ENCODE measurements at regions not wholly inside any gene's neighbourhood (a gene's known extent, or its start where the extent isn't known, plus 50 kb on each side); places are given as distances from the start of the nearest gene placed in this dataset.
A peak's percentile ranks its signal among the peaks of the same experiment; 100 is the strongest.

DNA sequence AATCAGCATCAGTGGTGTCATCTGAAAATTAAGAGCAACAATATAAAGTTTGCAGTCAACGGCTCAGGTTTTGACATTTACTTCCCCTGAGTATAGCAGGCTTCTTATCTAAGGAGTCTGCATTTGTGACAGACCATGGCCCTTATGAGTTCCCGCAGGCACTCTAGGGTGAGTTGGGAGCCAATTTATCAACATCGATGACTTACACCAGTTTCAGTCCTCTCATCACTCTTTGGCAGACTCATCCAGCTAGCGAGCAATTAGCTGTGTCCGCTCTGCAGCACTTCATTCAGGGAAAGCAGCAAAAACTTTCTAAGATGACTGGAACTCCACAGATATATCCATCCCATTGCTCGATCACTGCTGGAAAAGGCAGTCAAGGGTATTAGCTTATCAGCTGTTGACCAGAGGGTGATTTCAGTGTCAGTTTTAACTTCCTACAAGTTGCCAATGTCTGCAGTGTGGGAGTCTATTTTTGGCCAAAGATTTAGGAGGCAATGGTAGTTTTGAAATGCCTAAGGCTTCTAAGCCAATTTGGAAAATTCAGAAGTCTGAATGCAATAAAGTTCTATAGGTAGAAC, 625.1 kb upstream of the TENM3 start:
- Histone ChIP-seq H4K5ac (ENCODE audit: low read length) (no peak overlapping the region), H4K8ac (ENCODE audit: low read depth, low read length) (no peak overlapping the region), H3K56ac (ENCODE audit: low read length) (no peak overlapping the region), H3K27ac (ENCODE audit: low read depth, low read length) (no peak overlapping the region), H3K4me2 (ENCODE audit: low read length) (no peak overlapping the region), H3K79me2 (ENCODE audit: control insufficient read depth, insufficient read depth, low read length) (no peaks in the 10 kb centered on the region), H3K4me1 (ENCODE audit: control insufficient read depth, low read depth, low read length) (no peaks in the 10 kb centered on the region), H2BK120ac (ENCODE audit: low read depth, low read length) (no peak overlapping the region), H3K36me3 (ENCODE audit: control insufficient read depth, insufficient read depth, low read length) (no peaks in the 10 kb centered on the region), H3K4ac (ENCODE audit: low read depth, low read length) (no peak overlapping the region), H2BK5ac (ENCODE audit: low read length) (no peak overlapping the region), H2AK5ac (ENCODE audit: low read length) (no peak overlapping the region), H3K27me3 (ENCODE audit: insufficient read depth, low read length, poor library complexity) (no peaks in the 10 kb centered on the region), H3K4me3 (ENCODE audit: low read length) (no peak overlapping the region), H3K79me1 (ENCODE audit: low read length) (no peaks in the 10 kb centered on the region), H3K18ac (ENCODE audit: low read length) (no peak overlapping the region), H3K23ac (ENCODE audit: low read length) (no peak overlapping the region), H2BK15ac (replicated peaks; ENCODE audit: low read depth) (no peak overlapping the region), H3K9ac (ENCODE audit: low read length) (no peak overlapping the region)
- no CpG with 5 or more reads among the region's 6 CpGs for WGBS (ENCODE audit: extremely low coverage, insufficient coverage, low lambda C conversion rate)
- DNase-seq, result no peak

GRCh38 chr4:181618896-181619295, 624.3 kb upstream of the TENM3 start:
- Histone ChIP-seq H3K9ac (ENCODE audit: low read length) (no peak overlapping the region), H3K79me1 (ENCODE audit: low read length) (no peaks in the 10 kb centered on the region), H3K23ac (ENCODE audit: low read length) (no peak overlapping the region), H2AK5ac (ENCODE audit: low read length) (no peak overlapping the region), H3K27me3 (ENCODE audit: insufficient read depth, low read length, poor library complexity) (no peaks in the 10 kb centered on the region), H4K5ac (ENCODE audit: low read length) (no peak overlapping the region), H3K18ac (ENCODE audit: low read length) (no peak overlapping the region), H2BK120ac (ENCODE audit: low read depth, low read length) (no peak overlapping the region), H3K4me1 (ENCODE audit: control insufficient read depth, low read depth, low read length) (no peaks in the 10 kb centered on the region), H4K8ac (ENCODE audit: low read depth, low read length) (no peak overlapping the region), H2BK15ac (replicated peaks; ENCODE audit: low read depth) (no peak overlapping the region), H3K27ac (ENCODE audit: low read depth, low read length) (no peak overlapping the region), H3K56ac (ENCODE audit: low read length) (no peak overlapping the region), H3K36me3 (ENCODE audit: control insufficient read depth, insufficient read depth, low read length) (no peaks in the 10 kb centered on the region), H2BK5ac (ENCODE audit: low read length) (no peak overlapping the region), H3K4me3 (ENCODE audit: low read length) (no peak overlapping the region), H3K4me2 (ENCODE audit: low read length) (no peak overlapping the region), H3K79me2 (ENCODE audit: control insufficient read depth, insufficient read depth, low read length) (no peaks in the 10 kb centered on the region), H3K4ac (ENCODE audit: low read depth, low read length) (no peak overlapping the region)
- no CpG with 5 or more reads among the region's 5 CpGs for WGBS (ENCODE audit: extremely low coverage, insufficient coverage, low lambda C conversion rate)
- DNase-seq, result peak; percentile 71

- H2BK5ac ChIP-seq (ENCODE audit: low read length), result no peak overlapping the region
- H3K4ac ChIP-seq (ENCODE audit: low read depth, low read length), result no peak overlapping the region
- H3K79me1 ChIP-seq (ENCODE audit: low read length), result no peaks in the 10 kb centered on the region
- no peak overlapping the region for H3K4me2 ChIP-seq (ENCODE audit: low read length)
- H2AK5ac ChIP-seq (ENCODE audit: low read length), result no peak overlapping the region
- WGBS (ENCODE audit: extremely low coverage, insufficient coverage, low lambda C conversion rate), result no CpG with 5 or more reads among the region's 7 CpGs
- no peaks in the 10 kb centered on the region for H3K36me3 ChIP-seq (ENCODE audit: control insufficient read depth, insufficient read depth, low read length)
- H3K56ac ChIP-seq (ENCODE audit: low read length), result no peak overlapping the region
- H3K27me3 ChIP-seq (ENCODE audit: insufficient read depth, low read length, poor library complexity), result no peaks in the 10 kb centered on the region
- no peak overlapping the region for H2BK120ac ChIP-seq (ENCODE audit: low read depth, low read length)
- H4K8ac ChIP-seq (ENCODE audit: low read depth, low read length), result no peak overlapping the region
- no peak for DNase-seq
- H4K5ac ChIP-seq (ENCODE audit: low read length), result no peak overlapping the region
- H2BK15ac ChIP-seq (replicated peaks; ENCODE audit: low read depth), result no peak overlapping the region
- H3K9ac ChIP-seq (ENCODE audit: low read length), result no peak overlapping the region
- no peak overlapping the region for H3K27ac ChIP-seq (ENCODE audit: low read depth, low read length)
- H3K4me1 ChIP-seq (ENCODE audit: control insufficient read depth, low read depth, low read length), result no peaks in the 10 kb centered on the region
- no peak overlapping the region for H3K18ac ChIP-seq (ENCODE audit: low read length)
- H3K79me2 ChIP-seq (ENCODE audit: control insufficient read depth, insufficient read depth, low read length), result no peaks in the 10 kb centered on the region
- no peak overlapping the region for H3K4me3 ChIP-seq (ENCODE audit: low read length)
- H3K23ac ChIP-seq (ENCODE audit: low read length), result no peak overlapping the region
Measured at GRCh38 chr4:181619651-181620050, 623.6 kb upstream of the TENM3 start.

DNA sequence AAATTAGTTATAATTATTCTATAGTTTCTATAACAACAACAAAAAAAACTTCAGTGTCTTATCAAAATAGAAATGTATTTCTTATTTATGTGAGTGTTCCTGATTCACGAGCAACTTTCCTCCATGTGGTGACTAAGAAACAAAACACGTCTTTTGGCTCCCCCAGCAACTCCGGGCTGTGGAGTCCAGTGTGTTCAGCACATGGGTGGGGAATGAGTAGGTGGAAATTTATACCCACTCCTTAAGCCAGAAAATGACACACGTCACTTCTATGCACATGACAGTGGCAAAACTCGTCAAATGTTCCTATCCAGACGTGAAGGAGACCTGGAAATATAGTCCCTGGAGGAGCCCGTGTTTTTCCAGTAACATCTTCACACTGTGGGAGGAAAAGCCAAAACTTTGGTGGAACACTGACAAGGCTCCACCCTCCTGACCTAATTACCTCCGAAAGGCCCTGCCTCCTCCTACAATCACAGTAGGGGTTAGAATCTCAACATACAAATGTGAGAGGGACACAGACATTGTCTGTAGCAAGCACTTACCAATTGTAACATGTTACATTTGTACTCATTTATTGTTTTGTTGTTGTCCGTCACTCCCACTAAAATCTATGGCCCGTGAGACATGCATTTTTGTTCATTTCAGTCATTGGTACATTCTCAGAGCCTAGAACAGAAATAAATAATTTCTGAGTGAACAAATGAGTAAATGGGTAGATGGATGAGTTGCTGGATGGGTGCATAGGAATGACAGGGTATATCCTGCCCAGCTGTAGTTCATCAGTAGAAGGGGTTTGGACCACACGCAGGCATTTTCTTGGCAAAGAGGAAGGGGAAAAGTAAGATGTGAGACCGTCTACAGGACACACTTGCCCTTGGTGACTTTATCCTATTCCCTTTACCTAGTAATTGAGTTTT, 605.8 kb upstream of the TENM3 start:
- no peak overlapping the region for H2BK15ac ChIP-seq (replicated peaks; ENCODE audit: low read depth)
- H3K27me3 ChIP-seq (ENCODE audit: insufficient read depth, low read length, poor library complexity), result no peaks in the 10 kb centered on the region
- no peak for DNase-seq
- no peak overlapping the region for H2BK5ac ChIP-seq (ENCODE audit: low read length)
- H3K4me2 ChIP-seq (ENCODE audit: low read length), result no peak overlapping the region
- no peak overlapping the region for H2AK5ac ChIP-seq (ENCODE audit: low read length)
- no peak overlapping the region for H3K4ac ChIP-seq (ENCODE audit: low read depth, low read length)
- no peak overlapping the region for H3K56ac ChIP-seq (ENCODE audit: low read length)
- H3K9ac ChIP-seq (ENCODE audit: low read length), result no peak overlapping the region
- H4K5ac ChIP-seq (ENCODE audit: low read length), result no peak overlapping the region
- H3K4me3 ChIP-seq (ENCODE audit: low read length), result no peak overlapping the region
- H3K36me3 ChIP-seq (ENCODE audit: control insufficient read depth, insufficient read depth, low read length), result no peaks in the 10 kb centered on the region
- peaks cover 2% of the 10 kb centered on the region for H3K4me1 ChIP-seq (ENCODE audit: control insufficient read depth, low read depth, low read length)
- WGBS (ENCODE audit: extremely low coverage, insufficient coverage, low lambda C conversion rate), result no CpG with 5 or more reads among the region's 12 CpGs
- H3K27ac ChIP-seq (ENCODE audit: low read depth, low read length), result no peak overlapping the region
- no peaks in the 10 kb centered on the region for H3K79me1 ChIP-seq (ENCODE audit: low read length)
- H3K18ac ChIP-seq (ENCODE audit: low read length), result no peak overlapping the region
- H4K8ac ChIP-seq (ENCODE audit: low read depth, low read length), result no peak overlapping the region
- no peaks in the 10 kb centered on the region for H3K79me2 ChIP-seq (ENCODE audit: control insufficient read depth, insufficient read depth, low read length)
- H2BK120ac ChIP-seq (ENCODE audit: low read depth, low read length), result no peak overlapping the region
- no peak overlapping the region for H3K23ac ChIP-seq (ENCODE audit: low read length)

GRCh38 chr4:181643466-181643865, 599.7 kb upstream of the TENM3 start:
- Histone ChIP-seq H3K4ac (ENCODE audit: low read depth, low read length) (no peak overlapping the region), H3K79me2 (ENCODE audit: control insufficient read depth, insufficient read depth, low read length) (no peaks in the 10 kb centered on the region), H3K79me1 (ENCODE audit: low read length) (no peaks in the 10 kb centered on the region), H3K36me3 (ENCODE audit: control insufficient read depth, insufficient read depth, low read length) (no peaks in the 10 kb centered on the region), H3K56ac (ENCODE audit: low read length) (no peak overlapping the region), H3K27me3 (ENCODE audit: insufficient read depth, low read length, poor library complexity) (no peaks in the 10 kb centered on the region), H3K4me2 (ENCODE audit: low read length) (no peak overlapping the region), H3K4me3 (ENCODE audit: low read length) (no peak overlapping the region), H3K23ac (ENCODE audit: low read length) (no peak overlapping the region), H3K27ac (ENCODE audit: low read depth, low read length) (no peak overlapping the region), H3K9ac (ENCODE audit: low read length) (no peak overlapping the region), H2BK15ac (replicated peaks; ENCODE audit: low read depth) (no peak overlapping the region), H3K18ac (ENCODE audit: low read length) (no peak overlapping the region), H4K5ac (ENCODE audit: low read length) (no peak overlapping the region), H2AK5ac (ENCODE audit: low read length) (no peak overlapping the region), H3K4me1 (ENCODE audit: control insufficient read depth, low read depth, low read length) (no peaks in the 10 kb centered on the region), H4K8ac (ENCODE audit: low read depth, low read length) (no peak overlapping the region), H2BK120ac (ENCODE audit: low read depth, low read length) (no peak overlapping the region), H2BK5ac (ENCODE audit: low read length) (no peak overlapping the region)
- DNase-seq, result no peak
- no CpG with 5 or more reads among the region's 2 CpGs for WGBS (ENCODE audit: extremely low coverage, insufficient coverage, low lambda C conversion rate)

Data from mesendoderm (in vitro differentiated cells).